ENCODE measurements at regions not wholly inside any gene's neighbourhood (a gene's known extent, or its start where the extent isn't known, plus 50 kb on each side); places are given as distances from the start of the nearest gene placed in this dataset.
"Not testable (repeated sequence)": the region's sequence is repeated elsewhere in the genome, so short reads cannot be mapped to it uniquely, and the experiment has no call there.

DNA sequence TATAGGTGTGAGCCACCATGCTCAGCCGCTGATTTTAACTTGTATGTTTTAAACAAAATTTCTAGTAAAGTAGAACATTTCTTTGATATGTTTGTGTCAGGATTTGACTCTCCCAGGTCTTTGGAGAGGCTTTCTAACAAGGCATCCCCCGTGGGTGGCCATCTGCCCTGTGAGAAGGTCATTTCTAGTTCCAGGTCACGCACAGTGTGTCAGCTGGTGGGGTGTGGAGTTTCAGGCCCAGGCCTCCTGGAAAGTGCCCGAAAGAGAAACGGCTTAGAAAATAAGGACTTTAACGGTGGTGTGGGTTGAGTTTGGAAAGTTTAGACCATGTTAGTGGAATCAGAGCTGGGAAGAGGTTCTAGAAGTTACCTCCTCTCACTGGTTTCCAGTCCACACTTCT is 61.0 kb downstream of the SPDYE17 start:
- DNase-seq = not testable (repeated sequence)

DNA sequence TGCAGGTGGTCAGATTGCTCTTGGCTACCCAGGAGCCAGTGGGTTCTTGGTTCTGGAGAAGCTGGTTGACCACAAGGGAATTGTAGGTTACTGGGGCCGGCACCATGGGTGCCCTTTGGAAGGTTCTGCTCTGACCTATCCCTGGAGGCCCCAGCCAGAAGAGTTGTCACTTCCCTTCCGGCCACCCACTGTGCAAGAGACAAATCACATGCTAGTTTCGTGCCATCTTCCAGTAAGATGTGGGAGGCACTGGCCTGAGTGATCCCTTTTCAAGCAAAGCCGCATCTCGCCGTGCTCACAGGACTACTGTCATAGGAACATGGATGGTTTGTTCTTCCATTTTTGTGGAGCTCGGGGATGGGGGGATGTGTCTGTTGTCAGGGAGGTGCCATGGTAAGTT is 62.3 kb downstream of the SPDYE17 start:
- not testable (repeated sequence) for DNase-seq

GRCh38 chr7:76965731-76966548 is 66.2 kb downstream of the SPDYE17 start:
- not testable (repeated sequence) for DNase-seq

- not testable (repeated sequence) for DNase-seq
Observed at GRCh38 chr7:76964050-76964449, 68.1 kb downstream of the SPDYE17 start.

DNA sequence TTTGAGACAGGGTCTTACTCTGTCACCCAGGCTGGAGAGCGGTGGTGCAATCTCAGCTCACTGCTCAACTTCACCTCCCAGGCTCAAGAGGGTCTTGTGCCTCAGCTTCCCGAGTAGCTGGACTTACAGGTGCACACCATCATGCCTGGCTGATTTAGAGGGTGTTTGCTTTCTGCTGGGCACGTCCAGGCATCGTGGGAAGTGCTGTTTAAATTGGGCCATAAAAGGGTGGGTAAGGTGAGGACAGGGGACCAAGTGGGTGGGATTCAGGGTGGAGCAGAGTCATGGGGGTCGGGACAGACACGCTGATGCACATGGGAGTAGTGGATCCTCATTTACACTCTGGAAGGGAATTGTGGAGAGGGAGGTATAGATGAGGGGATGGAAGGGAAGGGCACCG is 69.1 kb downstream of the SPDYE17 start:
- not testable (repeated sequence) for DNase-seq

DNA sequence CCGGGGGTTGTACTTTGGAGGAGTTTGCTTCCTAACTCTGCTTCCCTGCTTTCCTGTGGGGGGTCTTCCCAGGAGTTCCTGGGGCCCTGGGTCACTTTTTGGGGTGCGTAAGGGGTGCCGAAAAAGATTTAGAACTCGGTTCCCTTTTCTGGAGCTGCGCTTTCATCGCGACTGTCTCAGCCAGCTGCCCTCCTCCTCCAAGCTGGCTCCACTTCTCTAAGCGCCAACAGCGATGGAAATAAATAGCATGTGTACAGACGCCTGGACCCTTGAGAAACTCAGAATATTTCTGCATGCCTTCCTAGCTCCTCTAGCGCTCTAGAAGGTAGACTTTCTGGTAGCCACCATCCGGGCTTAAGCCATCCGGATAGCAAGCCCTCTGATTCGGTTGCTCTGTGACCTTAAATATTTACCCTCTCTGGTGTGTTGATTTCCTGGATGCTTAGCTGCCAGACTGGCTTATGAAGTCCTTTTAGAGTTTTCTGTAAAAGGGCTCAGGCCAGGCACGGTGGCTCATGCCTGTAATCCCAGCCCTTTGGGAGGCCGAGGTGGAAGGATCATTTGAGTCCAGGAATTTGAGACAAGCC is 71.7 kb downstream of the SPDYE17 start:
- DNase-seq = not testable (repeated sequence)

- DNase-seq = not testable (repeated sequence)
Observed at GRCh38 chr7:76959573-76960399, 72.4 kb downstream of the SPDYE17 start.

DNA sequence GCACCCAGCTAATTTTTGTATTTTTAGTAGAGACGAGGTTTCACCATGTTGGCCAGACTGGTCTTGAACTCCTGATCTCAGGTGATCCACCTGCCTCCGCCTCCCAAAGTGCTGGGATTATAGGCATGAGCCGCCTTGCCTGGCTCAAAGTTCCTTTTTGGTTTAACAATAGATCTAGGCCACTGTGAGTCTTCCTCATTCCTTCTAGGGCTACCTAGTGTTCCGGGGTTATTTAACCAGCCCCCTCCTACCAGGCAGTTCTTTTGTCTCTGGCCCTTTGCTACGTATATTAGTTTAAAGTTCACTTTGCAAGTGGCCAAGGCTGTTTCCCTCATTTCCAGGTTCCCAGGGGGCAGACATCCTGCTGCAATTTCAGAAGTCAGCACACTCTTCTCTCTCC is 75.6 kb downstream of the SPDYE17 start:
- DNase-seq = not testable (repeated sequence)

DNA sequence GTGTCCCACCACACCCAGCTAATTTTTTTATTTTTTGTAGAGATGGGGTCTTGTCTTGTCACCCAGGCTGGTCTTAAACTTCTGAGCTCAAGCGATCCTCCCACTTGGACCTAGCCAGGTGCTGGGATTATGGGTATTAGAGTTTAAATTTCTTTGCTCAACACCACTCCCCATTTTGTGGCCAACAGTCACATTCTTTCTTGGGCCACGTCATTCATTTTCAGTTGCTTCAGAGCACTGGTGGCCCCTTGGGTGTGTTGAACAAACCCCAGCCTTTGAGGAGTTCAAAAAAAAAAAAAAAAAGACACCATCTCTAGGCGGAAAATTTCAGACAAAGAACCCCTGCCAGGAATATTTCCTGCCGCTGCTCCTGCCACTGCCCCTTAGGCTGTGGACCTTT is 77.0 kb downstream of the SPDYE17 start:
- not testable (repeated sequence) for DNase-seq

DNA sequence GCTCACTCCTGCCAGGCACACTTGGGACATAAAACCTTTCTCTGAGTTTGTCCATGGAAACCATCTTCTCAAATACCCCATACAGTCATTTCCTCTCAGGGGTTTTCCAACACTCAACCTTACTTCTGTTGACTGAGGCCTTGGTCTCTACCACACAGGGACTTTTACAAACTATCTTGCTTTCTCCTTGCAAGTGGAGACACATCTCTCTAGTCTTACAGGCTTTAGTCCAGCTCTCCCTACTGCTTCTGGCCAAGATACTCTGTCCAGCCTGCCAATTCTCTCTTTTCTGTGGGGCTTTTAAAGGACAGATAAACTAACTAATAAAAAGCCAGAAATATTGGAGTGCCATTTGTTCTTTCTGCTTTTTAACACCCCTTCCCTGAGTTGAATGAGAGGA is 87.6 kb downstream of the SPDYE17 start:
- DNase-seq = not testable (repeated sequence)

GRCh38 chr7:76941809-76942765 is 90.1 kb downstream of the SPDYE17 start:
- DNase-seq = not testable (repeated sequence)

DNA sequence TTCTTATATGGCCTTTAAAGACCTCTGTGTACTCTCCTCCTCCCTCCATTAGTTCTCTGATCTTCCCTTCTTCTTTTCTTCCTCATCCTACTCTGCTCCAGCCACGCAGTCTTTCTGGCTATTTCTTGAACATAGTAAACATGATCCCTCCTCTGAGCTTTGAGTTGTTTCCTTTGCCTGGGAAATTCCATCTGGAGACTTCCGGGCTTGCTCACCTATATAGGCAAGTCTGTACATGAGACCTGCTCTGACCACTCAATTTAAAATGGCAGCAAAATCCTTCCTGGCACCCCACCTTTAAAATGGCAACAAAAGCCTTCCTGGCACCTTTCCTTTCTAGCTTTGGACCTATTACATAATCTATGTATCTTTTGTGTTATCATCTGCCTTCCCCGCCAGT is 94.4 kb downstream of the SPDYE17 start:
- not testable (repeated sequence) for DNase-seq

DNA sequence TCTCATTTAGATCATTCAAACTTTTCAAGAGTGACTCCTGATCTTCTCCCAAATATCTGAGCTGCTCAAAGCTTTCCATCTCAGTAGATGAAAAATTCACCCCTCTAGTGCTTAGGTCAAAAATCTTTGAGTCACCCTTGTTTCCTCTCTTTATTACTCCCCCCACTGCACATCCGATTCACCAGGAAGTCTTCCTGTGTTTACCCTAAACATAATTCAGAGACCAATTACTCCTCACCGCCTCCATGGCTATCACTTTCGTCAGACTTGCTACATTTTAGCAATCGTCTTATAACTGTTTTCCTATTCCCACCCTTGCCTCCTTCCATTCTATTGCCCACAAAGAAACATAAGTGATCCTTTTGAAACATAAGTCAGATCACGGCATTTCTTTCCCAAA is 94.8 kb downstream of the SPDYE17 start:
- not testable (repeated sequence) for DNase-seq

- DNase-seq = not testable (repeated sequence)
Observed at GRCh38 chr7:76936346-76936745, 95.8 kb downstream of the SPDYE17 start.

GRCh38 chr7:76934711-76935110 is 97.5 kb downstream of the SPDYE17 start:
- not testable (repeated sequence) for DNase-seq

GRCh38 chr7:76932957-76933356 is 99.2 kb downstream of the SPDYE17 start:
- not testable (repeated sequence) for DNase-seq

DNA sequence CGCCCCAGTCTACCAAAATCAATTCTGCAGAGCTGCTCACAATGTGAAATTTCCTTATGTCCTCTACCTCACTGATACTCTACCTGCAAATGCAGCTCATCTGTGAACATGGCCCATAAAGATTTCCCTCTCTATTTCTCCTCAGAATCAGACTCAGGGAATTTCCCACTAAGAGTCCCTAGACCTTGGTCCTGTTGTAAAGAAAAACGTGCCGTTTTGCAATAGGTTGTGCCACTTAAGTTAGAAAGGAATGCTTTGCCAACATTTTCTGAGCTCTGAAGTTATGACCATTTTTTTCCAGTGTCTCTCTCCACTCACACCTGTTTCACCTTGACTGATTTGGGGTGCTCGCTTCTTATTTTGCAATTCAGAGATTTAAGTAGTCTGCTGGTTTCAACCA is 100.7 kb downstream of the SPDYE17 start:
- not testable (repeated sequence) for DNase-seq

GRCh38 chr7:76930416-76930815 is 101.7 kb downstream of the SPDYE17 start:
- not testable (repeated sequence) for DNase-seq

- not testable (repeated sequence) for DNase-seq
Observed at GRCh38 chr7:76928751-76929150, 103.4 kb downstream of the SPDYE17 start.

- DNase-seq = not testable (repeated sequence)
Observed at GRCh38 chr7:76927741-76928393, 104.3 kb downstream of the SPDYE17 start.

- not testable (repeated sequence) for DNase-seq
Observed at GRCh38 chr7:76926416-76926815, 105.7 kb downstream of the SPDYE17 start.

DNA sequence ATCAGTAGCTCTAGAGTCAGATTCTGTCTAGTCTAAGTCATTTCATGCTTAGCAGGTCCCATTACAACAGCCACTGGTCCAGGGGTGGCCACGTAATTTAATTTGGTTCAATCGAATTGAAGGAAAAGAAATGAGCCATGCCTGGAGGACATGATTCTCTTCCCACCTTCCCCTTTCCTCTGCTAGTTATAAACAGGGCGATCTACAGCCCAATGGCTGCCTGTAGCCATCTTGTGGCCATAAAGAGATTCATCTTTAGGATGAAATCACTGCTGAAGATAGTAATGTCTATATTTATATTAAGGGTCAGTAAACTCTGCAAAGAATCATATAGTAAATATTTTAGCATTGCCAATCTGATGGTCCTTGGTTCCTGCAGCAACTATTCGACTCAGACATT is 107.4 kb downstream of the SPDYE17 start:
- DNase-seq = not testable (repeated sequence)
